ENCODE measurements at regions not wholly inside any gene's neighbourhood (a gene's known extent, or its start where the extent isn't known, plus 50 kb on each side); places are given as distances from the start of the nearest gene placed in this dataset.
"Not testable (repeated sequence)": the region's sequence is repeated elsewhere in the genome, so short reads cannot be mapped to it uniquely, and the experiment has no call there.

- WGBS, 2 donors: 67 to 68% methylated on average over 5 of the region's 5 CpGs
Measured at GRCh38 chr4:82126512-82127040, 247.2 kb downstream of the HNRNPD start.

GRCh38 chr4:82125787-82126297 is 247.9 kb downstream of the HNRNPD start:
- no peak for TF ChIP-seq POLR2A (IDR thresholded peaks at IDR 0.05)
- TF ChIP-seq, protein P1, sequence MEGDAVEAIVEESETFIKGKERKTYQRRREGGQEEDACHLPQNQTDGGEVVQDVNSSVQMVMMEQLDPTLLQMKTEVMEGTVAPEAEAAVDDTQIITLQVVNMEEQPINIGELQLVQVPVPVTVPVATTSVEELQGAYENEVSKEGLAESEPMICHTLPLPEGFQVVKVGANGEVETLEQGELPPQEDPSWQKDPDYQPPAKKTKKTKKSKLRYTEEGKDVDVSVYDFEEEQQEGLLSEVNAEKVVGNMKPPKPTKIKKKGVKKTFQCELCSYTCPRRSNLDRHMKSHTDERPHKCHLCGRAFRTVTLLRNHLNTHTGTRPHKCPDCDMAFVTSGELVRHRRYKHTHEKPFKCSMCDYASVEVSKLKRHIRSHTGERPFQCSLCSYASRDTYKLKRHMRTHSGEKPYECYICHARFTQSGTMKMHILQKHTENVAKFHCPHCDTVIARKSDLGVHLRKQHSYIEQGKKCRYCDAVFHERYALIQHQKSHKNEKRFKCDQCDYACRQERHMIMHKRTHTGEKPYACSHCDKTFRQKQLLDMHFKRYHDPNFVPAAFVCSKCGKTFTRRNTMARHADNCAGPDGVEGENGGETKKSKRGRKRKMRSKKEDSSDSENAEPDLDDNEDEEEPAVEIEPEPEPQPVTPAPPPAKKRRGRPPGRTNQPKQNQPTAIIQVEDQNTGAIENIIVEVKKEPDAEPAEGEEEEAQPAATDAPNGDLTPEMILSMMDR (IDR thresholded peaks at IDR 0.05): no peak
- 73 to 74% methylated on average over 4 to 5 of the region's 6 CpGs for WGBS, 2 donors
- intact Hi-C loops (cut with DNase I): no loop called here
- Histone ChIP-seq H3K27ac (no peak overlapping the region), H3K4me3 (no peak overlapping the region), H3K9me3 (no peaks in the 10 kb centered on the region), H3K36me3 (no peaks in the 10 kb centered on the region), H3K4me1 (no peaks in the 10 kb centered on the region), H3K27me3 (no peaks in the 10 kb centered on the region)
- no peak for DNase-seq

More at GRCh38 chr4:82126512-82127040, 247.2 kb downstream of the HNRNPD start:
- H3K4me1 ChIP-seq: no peaks in the 10 kb centered on the region
- no peak overlapping the region for H3K27ac ChIP-seq
- H3K27me3 ChIP-seq: no peaks in the 10 kb centered on the region
- no peak overlapping the region for H3K4me3 ChIP-seq
- no peaks in the 10 kb centered on the region for H3K36me3 ChIP-seq
- H3K9me3 ChIP-seq: no peaks in the 10 kb centered on the region
- DNase-seq: no peak
- intact Hi-C loops (cut with DNase I): no loop called here
- no peak for TF ChIP-seq POLR2A (IDR thresholded peaks at IDR 0.05)
- TF ChIP-seq, protein P1 (IDR thresholded peaks at IDR 0.05): no peak

- H3K27ac ChIP-seq: no peak overlapping the region
- H3K27me3 ChIP-seq: no peaks in the 10 kb centered on the region
- no peaks in the 10 kb centered on the region for H3K4me1 ChIP-seq
- TF ChIP-seq, protein P1 (IDR thresholded peaks at IDR 0.05): no peak
- no peak for TF ChIP-seq POLR2A (IDR thresholded peaks at IDR 0.05)
- H3K4me3 ChIP-seq: no peak overlapping the region
- intact Hi-C loops (cut with DNase I): no loop called here
- H3K36me3 ChIP-seq: no peaks in the 10 kb centered on the region
- no peak for DNase-seq
- 64 to 67% methylated on average over 7 of the region's 7 CpGs for WGBS, 2 donors
- H3K9me3 ChIP-seq: no peaks in the 10 kb centered on the region
Measured at GRCh38 chr4:82124932-82125786, 248.6 kb downstream of the HNRNPD start.

DNA sequence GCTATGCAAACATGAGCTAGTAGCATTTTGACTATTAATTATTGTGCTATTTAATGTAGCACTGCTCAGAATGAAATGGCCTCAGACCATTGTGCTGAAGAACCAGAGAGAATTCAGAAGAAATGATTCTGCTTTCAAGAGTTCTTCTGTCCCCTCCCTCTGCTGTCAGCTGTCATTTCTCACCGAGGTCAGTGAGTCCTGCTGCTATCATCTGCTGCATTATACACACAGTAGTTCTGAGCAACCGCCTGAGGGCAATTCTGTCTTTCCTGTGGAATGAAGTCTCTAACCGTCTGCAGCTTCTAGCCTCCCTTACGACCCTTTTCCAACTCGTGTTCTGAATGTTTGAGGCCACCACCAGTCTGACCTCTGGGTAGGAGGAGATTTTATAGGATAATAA is 249.4 kb downstream of the HNRNPD start:
- Histone ChIP-seq H3K27ac (no peak overlapping the region), H3K27me3 (no peaks in the 10 kb centered on the region), H3K36me3 (no peaks in the 10 kb centered on the region), H3K4me3 (no peak overlapping the region), H3K9me3 (no peaks in the 10 kb centered on the region), H3K4me1 (no peaks in the 10 kb centered on the region)
- intact Hi-C loops (cut with DNase I): no loop called here
- TF ChIP-seq, protein P1 (IDR thresholded peaks at IDR 0.05): no peak
- no peak for TF ChIP-seq POLR2A (IDR thresholded peaks at IDR 0.05)
- DNase-seq: no peak
- 55 to 64% methylated on average over 5 of the region's 5 CpGs for WGBS, 2 donors

DNA sequence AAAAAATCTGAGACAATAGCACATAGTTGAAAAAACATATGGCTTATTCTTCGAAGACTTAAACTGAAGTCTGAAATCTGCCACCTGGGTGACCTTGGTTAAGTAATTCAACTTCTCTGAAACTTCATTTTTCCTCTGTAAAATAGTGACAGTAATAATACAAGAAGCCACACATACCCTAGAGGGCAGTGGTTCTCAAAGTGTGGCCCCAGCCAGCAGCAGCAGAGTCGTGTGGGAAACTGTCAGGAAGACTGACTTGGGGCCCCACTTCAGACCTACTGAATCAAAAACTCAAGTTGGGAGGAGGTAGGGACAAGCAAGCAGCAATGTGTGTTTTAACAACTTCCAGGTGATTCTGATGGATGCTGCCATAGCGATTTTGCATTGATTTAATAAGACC is 249.9 kb downstream of the HNRNPD start:
- Histone ChIP-seq H3K36me3 (no peaks in the 10 kb centered on the region), H3K27me3 (no peaks in the 10 kb centered on the region), H3K27ac (no peak overlapping the region), H3K9me3 (no peaks in the 10 kb centered on the region), H3K4me1 (no peaks in the 10 kb centered on the region), H3K4me3 (no peak overlapping the region)
- TF ChIP-seq, protein P1 (IDR thresholded peaks at IDR 0.05): no peak
- TF ChIP-seq POLR2A (IDR thresholded peaks at IDR 0.05): no peak
- 37 to 53% methylated on average over 3 of the region's 3 CpGs for WGBS, 2 donors
- intact Hi-C loops (cut with DNase I): no loop called here
- no peak for DNase-seq

DNA sequence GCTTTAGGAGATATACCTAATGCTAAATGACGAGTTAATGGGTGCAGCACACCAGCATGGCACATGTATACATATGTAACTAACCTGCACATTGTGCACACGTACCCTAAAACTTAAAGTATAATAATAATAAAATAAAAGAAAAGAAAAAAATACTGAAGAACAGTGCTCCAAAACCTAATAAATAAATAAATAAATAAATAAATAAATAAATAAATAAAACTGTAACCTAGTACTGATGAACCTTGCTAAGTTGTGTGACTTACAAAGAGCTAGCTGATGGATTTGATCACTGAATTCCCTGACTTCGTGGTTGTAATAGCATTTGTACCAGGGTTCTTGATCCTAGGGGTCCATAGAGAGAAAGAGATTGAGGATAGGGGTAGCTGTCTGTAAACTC is 258.6 kb downstream of the HNRNPD start:
- DNase-seq; H3K27me3 ChIP-seq; H3K4me1 ChIP-seq; H3K36me3 ChIP-seq; H3K9me3 ChIP-seq; H3K4me3 ChIP-seq; intact Hi-C loops (cut with DNase I); H3K27ac ChIP-seq: not testable (repeated sequence)
- WGBS, 2 donors: 72 to 91% methylated on average over 2 of the region's 3 CpGs

Measured in esophagus squamous epithelium (tissue), 5 donors.